Tibial artery (tissue), 4 donors: ENCODE measurements at regions not wholly inside any gene's neighbourhood (a gene's known extent, or its start where the extent isn't known, plus 50 kb on each side); places are given as distances from the start of the nearest gene placed in this dataset.

Source experiments
- DNase-seq, 2 donors: peaks; one replicate each; pipeline ENCODE4 v3.0.0-alpha.2; 2019
- H3K27ac ChIP-seq, 2 donors: fragments of 200-600 bp; sonication (generic) in 1 of 2; 1 replicate in 1 of 2; 2 replicates in 1 of 2; pipeline ENCODE4 v1.5.1; 2018 to 2019; ENCODE audit warnings: mild to moderate bottlenecking in 1 of 2
- H3K27me3 ChIP-seq, 2 donors: fragments of 200-600 bp; sonication (generic) in 1 of 2; one replicate each; pipeline versions ENCODE4 v1.5.1 to v1.6.0; 2016 to 2019
- H3K36me3 ChIP-seq, 3 donors: fragments of 200-600 bp; sonication (generic) in 2 of 3; one replicate each; pipeline ENCODE4 v1.5.1; 2016 to 2019; ENCODE audit warnings: mild to moderate bottlenecking in 2 of 3
- H3K4me1 ChIP-seq, 4 donors: fragments of 200-600 bp; sonication (generic) in 2 of 4; 1 replicate in 3 of 4; 2 replicates in 1 of 4; pipeline ENCODE4 v1.5.1; 2016 to 2019
- H3K4me3 ChIP-seq, 2 donors: fragments of 200-600 bp; sonication (generic) in 1 of 2; 1 replicate in 1 of 2; 2 replicates in 1 of 2; pipeline ENCODE4 v1.5.1; 2018 to 2019; ENCODE audit warnings: mild to moderate bottlenecking in 2 of 2
- H3K9me3 ChIP-seq, 3 donors: fragments of 200-600 bp; sonication (generic) in 1 of 3; one replicate each; pipeline ENCODE4 v1.5.1; 2016 to 2019
- intact Hi-C: fragments of 100-400 bp; cut with DNase I; formaldehyde crosslinking; loops from one replicate; pipeline ENCODE4 v1.15.0; 2023; ENCODE audit warnings: low total_unique reads
- TF ChIP-seq, protein P1 (sequence below), 2 experiments: fragments of 200-600 bp in 1 of 2; fragments of 450-650 bp in 1 of 2; IDR thresholded peaks; one replicate each; pipeline ENCODE4 v1.5.1; 2017 to 2019; ENCODE audit warnings: antibody characterized with exemption in 2 of 2, mild to moderate bottlenecking in 1 of 2, moderate library complexity in 1 of 2

DNA sequence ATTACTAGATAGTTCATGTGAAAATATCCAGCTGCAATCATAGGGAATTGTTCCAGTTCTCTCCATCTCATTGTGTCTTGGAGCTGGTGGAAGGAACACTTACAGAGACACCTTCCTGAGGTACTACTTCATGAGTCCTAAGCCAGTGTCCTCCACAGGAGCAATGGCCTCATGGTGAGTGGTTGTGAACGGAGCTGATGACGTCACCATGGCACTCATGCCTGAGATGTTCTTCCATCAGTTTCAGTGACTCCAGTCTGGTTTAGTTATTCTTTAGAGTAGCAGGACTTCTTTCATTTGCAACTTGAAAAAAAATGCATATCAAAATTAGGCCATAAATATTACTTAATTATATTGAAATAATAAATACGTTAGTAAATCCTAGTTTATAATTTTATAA is 418.6 kb downstream of the ZNF521 start:
- Histone ChIP-seq H3K27ac (no peak overlapping the region), H3K36me3 (no peaks in the 10 kb centered on the region), H3K27me3 (no peaks in the 10 kb centered on the region), H3K4me3 (no peak overlapping the region), H3K9me3 (no peaks in the 10 kb centered on the region), H3K4me1 (no peaks in the 10 kb centered on the region)
- intact Hi-C loops = no loop called here
- TF ChIP-seq, protein P1, sequence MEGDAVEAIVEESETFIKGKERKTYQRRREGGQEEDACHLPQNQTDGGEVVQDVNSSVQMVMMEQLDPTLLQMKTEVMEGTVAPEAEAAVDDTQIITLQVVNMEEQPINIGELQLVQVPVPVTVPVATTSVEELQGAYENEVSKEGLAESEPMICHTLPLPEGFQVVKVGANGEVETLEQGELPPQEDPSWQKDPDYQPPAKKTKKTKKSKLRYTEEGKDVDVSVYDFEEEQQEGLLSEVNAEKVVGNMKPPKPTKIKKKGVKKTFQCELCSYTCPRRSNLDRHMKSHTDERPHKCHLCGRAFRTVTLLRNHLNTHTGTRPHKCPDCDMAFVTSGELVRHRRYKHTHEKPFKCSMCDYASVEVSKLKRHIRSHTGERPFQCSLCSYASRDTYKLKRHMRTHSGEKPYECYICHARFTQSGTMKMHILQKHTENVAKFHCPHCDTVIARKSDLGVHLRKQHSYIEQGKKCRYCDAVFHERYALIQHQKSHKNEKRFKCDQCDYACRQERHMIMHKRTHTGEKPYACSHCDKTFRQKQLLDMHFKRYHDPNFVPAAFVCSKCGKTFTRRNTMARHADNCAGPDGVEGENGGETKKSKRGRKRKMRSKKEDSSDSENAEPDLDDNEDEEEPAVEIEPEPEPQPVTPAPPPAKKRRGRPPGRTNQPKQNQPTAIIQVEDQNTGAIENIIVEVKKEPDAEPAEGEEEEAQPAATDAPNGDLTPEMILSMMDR (IDR thresholded peaks at IDR 0.05) = no peak
- no peak for DNase-seq

DNA sequence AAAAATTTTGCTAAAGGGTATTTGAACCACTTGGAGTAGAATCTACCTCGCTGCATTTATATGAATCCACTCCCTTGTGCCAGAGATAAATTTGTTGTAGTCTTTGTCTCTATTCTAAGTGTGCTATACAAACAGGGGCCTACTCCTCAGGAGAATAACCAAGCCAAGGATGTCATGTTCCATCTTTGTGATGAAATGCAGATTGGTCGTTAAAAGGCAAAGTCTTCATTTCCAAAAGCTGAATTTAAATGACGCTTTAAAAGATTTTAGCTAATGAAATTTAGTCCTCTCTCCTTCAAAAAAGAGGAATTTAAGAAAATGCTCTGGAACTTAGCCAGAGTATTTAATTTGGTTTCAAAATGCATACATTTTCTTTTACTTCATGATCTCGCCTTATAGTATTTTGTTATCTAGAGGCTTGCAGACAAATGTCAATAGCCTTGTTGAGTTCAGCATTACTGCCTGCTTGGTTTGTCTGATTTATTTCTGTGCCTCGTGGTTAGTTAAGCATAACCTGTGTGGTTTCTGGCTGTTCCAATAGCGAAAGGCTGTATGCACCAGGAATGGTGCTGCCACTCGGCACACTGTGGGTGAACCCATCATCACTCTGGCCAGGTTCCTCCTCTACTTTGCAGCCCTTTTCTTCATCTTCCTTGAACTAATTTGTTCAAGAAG is 417.6 kb downstream of the ZNF521 start:
- no peak for DNase-seq
- H3K27me3 ChIP-seq = no peaks in the 10 kb centered on the region
- no peaks in the 10 kb centered on the region for H3K36me3 ChIP-seq
- TF ChIP-seq, protein P1 (IDR thresholded peaks at IDR 0.05) = no peak
- H3K4me1 ChIP-seq = no peaks in the 10 kb centered on the region
- H3K4me3 ChIP-seq = no peak overlapping the region
- no peak overlapping the region for H3K27ac ChIP-seq
- intact Hi-C loops = no loop called here
- H3K9me3 ChIP-seq = no peaks in the 10 kb centered on the region

DNA sequence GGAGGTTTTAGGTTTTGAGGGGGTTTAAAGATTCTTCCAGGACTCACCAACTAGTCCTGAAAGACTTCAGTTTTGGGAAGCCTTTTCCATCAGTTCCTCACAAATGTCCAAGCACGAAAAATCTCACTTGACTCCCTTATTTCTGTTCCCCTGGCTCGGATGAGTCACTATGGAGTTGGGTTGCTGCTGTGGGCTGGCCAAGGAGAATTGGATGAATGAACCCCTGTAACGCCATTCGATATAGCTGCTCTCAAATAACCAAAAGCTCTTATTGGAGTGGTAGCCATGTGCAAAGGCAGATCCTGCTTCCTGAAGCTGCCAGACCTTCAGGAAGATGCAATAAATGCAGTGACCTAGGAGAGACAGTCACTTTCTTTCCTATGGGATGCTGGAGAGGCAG is 417.0 kb downstream of the ZNF521 start:
- Histone ChIP-seq H3K27ac (no peak overlapping the region), H3K27me3 (no peaks in the 10 kb centered on the region), H3K9me3 (no peaks in the 10 kb centered on the region), H3K4me3 (no peak overlapping the region), H3K4me1 (no peaks in the 10 kb centered on the region), H3K36me3 (no peaks in the 10 kb centered on the region)
- DNase-seq = no peak
- TF ChIP-seq, protein P1 (IDR thresholded peaks at IDR 0.05) = no peak
- intact Hi-C loops = no loop called here

DNA sequence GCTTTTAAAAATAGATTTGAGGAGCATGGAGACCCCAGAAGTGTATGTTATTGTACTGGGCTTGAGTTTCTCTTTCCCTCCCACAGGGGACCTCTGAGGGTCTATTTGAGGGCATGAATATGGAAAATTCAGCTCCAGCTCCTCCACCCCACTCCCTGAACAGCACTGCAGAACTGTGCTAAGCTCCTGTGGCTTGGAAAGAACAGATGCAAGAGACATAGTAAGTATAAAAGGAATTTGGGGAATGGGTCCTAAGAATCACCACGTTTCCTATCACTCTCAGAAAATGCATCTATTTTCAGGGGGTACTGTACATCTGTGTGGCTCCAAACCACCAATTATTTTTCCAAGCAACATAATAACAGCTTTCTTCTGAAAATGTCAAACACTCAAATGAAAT is 416.1 kb downstream of the ZNF521 start:
- H3K36me3 ChIP-seq = no peaks in the 10 kb centered on the region

DNA sequence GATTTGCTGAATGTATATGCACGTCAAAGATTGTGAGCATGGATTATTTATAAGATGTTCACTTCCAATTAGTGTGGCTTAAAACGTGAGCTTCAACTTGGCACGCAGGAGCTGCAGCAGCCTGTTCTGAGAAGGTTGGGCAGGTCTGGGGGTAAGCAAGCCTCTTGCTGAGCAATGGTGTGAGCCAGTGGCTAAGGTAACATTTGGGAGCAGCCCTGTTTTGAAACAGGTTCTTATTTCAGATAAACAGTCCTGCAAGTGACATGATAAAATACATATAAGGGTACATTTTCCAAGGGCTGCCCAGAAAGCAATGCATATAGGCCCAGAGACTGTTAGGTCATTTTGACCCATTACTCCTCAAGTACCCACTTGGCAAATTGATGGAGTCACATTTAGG is 415.3 kb downstream of the ZNF521 start:
- no peak for DNase-seq
- intact Hi-C loops = no loop called here
- Histone ChIP-seq H3K9me3 (no peaks in the 10 kb centered on the region), H3K27ac (no peak overlapping the region), H3K27me3 (no peaks in the 10 kb centered on the region), H3K4me3 (no peak overlapping the region), H3K4me1 (no peaks in the 10 kb centered on the region), H3K36me3 (no peaks in the 10 kb centered on the region)
- TF ChIP-seq, protein P1 (IDR thresholded peaks at IDR 0.05) = no peak

More for the DNA sequence above, 416.1 kb downstream of the ZNF521 start:
- no peaks in the 10 kb centered on the region for H3K4me1 ChIP-seq
- intact Hi-C loops = no loop called here
- no peaks in the 10 kb centered on the region for H3K9me3 ChIP-seq
- H3K27ac ChIP-seq = no peak overlapping the region
- H3K27me3 ChIP-seq = no peaks in the 10 kb centered on the region
- no peak for DNase-seq
- TF ChIP-seq, protein P1 (IDR thresholded peaks at IDR 0.05) = no peak
- no peak overlapping the region for H3K4me3 ChIP-seq
